ENCODE measurements at regions not wholly inside any gene's neighbourhood (a gene's known extent, or its start where the extent isn't known, plus 50 kb on each side); places are given as distances from the start of the nearest gene placed in this dataset.
"Not testable (repeated sequence)": the region's sequence is repeated elsewhere in the genome, so short reads cannot be mapped to it uniquely, and the experiment has no call there.

- no peak for ATAC-seq
Observed at GRCh38 chr16:13621639-13622038, 298.3 kb upstream of the ERCC4 start.

GRCh38 chr16:13628156-13628555 lies 291.8 kb upstream of the ERCC4 start:
- ATAC-seq = no peak
- Histone ChIP-seq H3K9me3 (no peaks in the 10 kb centered on the region), H3K27ac (no peak overlapping the region), H3K27me3 (no peaks in the 10 kb centered on the region), H3K4me3 (no peak overlapping the region), H3K36me3 (no peaks in the 10 kb centered on the region), H3K4me1 (no peaks in the 10 kb centered on the region)
- DNase-seq = no peak
- intact Hi-C loops (cut with DNase I) = no loop called here
- TF ChIP-seq CTCF (IDR thresholded peaks at IDR 0.05) = no peak

More at GRCh38 chr16:13621639-13622038, 298.3 kb upstream of the ERCC4 start:
- H3K9me3 ChIP-seq = no peaks in the 10 kb centered on the region
- intact Hi-C loops (cut with DNase I) = no loop called here
- DNase-seq = no peak
- H3K27me3 ChIP-seq = no peaks in the 10 kb centered on the region
- no peaks in the 10 kb centered on the region for H3K36me3 ChIP-seq
- H3K27ac ChIP-seq = no peak overlapping the region
- no peaks in the 10 kb centered on the region for H3K4me1 ChIP-seq
- no peak overlapping the region for H3K4me3 ChIP-seq
- TF ChIP-seq CTCF (IDR thresholded peaks at IDR 0.05) = no peak

GRCh38 chr16:13629704-13630103 lies 290.2 kb upstream of the ERCC4 start:
- no peak for TF ChIP-seq CTCF (IDR thresholded peaks at IDR 0.05)
- no peaks in the 10 kb centered on the region for H3K36me3 ChIP-seq
- ATAC-seq (no peak), DNase-seq (no peak)
- no peaks in the 10 kb centered on the region for H3K9me3 ChIP-seq
- no peak overlapping the region for H3K4me3 ChIP-seq
- intact Hi-C loops (cut with DNase I) = no loop called here
- no peak overlapping the region for H3K27ac ChIP-seq
- no peaks in the 10 kb centered on the region for H3K27me3 ChIP-seq
- H3K4me1 ChIP-seq = no peaks in the 10 kb centered on the region

- Histone ChIP-seq H3K9me3 (no peaks in the 10 kb centered on the region), H3K4me3 (no peak overlapping the region), H3K27ac (no peak overlapping the region), H3K36me3 (no peaks in the 10 kb centered on the region), H3K27me3 (no peaks in the 10 kb centered on the region), H3K4me1 (no peaks in the 10 kb centered on the region)
- ATAC-seq = no peak
- intact Hi-C loops (cut with DNase I) = no loop called here
- TF ChIP-seq CTCF (IDR thresholded peaks at IDR 0.05) = no peak
- no peak for DNase-seq
Observed at GRCh38 chr16:13630374-13630773, 289.6 kb upstream of the ERCC4 start.

- no peak for DNase-seq
- intact Hi-C loops (cut with DNase I) = no loop called here
- no peaks in the 10 kb centered on the region for H3K9me3 ChIP-seq
- ATAC-seq = no peak
- H3K4me3 ChIP-seq = no peak overlapping the region
- H3K27me3 ChIP-seq = no peaks in the 10 kb centered on the region
- no peaks in the 10 kb centered on the region for H3K4me1 ChIP-seq
- no peaks in the 10 kb centered on the region for H3K36me3 ChIP-seq
- no peak for TF ChIP-seq CTCF (IDR thresholded peaks at IDR 0.05)
- H3K27ac ChIP-seq = no peak overlapping the region
Observed at GRCh38 chr16:13631213-13631767, 288.7 kb upstream of the ERCC4 start.

GRCh38 chr16:13631916-13632315 lies 288.0 kb upstream of the ERCC4 start:
- ATAC-seq = no peak
- intact Hi-C loops (cut with DNase I) = no loop called here
- no peaks in the 10 kb centered on the region for H3K36me3 ChIP-seq
- no peak for DNase-seq
- no peaks in the 10 kb centered on the region for H3K4me1 ChIP-seq
- TF ChIP-seq CTCF (IDR thresholded peaks at IDR 0.05) = no peak
- no peaks in the 10 kb centered on the region for H3K9me3 ChIP-seq
- no peak overlapping the region for H3K27ac ChIP-seq
- no peak overlapping the region for H3K4me3 ChIP-seq
- no peaks in the 10 kb centered on the region for H3K27me3 ChIP-seq

GRCh38 chr16:13632504-13632903 lies 287.4 kb upstream of the ERCC4 start:
- intact Hi-C loops (cut with DNase I); DNase-seq: not testable (repeated sequence)

More at GRCh38 chr16:13632504-13632903, 287.4 kb upstream of the ERCC4 start:
- not testable (repeated sequence) for H3K9me3 ChIP-seq, H3K27me3 ChIP-seq, H3K36me3 ChIP-seq, ATAC-seq, H3K4me1 ChIP-seq, H3K27ac ChIP-seq, H3K4me3 ChIP-seq

Data from upper lobe of right lung (tissue), 1 donor.